ENCODE measurements at regions not wholly inside any gene's neighbourhood (a gene's known extent, or its start where the extent isn't known, plus 50 kb on each side); places are given as distances from the start of the nearest gene placed in this dataset.

GRCh38 chr6:74731931-74732330 lies 473.9 kb downstream of the COL12A1 start:
- no peak for TF ChIP-seq SIN3A (IDR thresholded peaks at IDR 0.05; ENCODE audit: borderline replicate concordance, insufficient read depth, low read length)
- TF ChIP-seq, protein P1, sequence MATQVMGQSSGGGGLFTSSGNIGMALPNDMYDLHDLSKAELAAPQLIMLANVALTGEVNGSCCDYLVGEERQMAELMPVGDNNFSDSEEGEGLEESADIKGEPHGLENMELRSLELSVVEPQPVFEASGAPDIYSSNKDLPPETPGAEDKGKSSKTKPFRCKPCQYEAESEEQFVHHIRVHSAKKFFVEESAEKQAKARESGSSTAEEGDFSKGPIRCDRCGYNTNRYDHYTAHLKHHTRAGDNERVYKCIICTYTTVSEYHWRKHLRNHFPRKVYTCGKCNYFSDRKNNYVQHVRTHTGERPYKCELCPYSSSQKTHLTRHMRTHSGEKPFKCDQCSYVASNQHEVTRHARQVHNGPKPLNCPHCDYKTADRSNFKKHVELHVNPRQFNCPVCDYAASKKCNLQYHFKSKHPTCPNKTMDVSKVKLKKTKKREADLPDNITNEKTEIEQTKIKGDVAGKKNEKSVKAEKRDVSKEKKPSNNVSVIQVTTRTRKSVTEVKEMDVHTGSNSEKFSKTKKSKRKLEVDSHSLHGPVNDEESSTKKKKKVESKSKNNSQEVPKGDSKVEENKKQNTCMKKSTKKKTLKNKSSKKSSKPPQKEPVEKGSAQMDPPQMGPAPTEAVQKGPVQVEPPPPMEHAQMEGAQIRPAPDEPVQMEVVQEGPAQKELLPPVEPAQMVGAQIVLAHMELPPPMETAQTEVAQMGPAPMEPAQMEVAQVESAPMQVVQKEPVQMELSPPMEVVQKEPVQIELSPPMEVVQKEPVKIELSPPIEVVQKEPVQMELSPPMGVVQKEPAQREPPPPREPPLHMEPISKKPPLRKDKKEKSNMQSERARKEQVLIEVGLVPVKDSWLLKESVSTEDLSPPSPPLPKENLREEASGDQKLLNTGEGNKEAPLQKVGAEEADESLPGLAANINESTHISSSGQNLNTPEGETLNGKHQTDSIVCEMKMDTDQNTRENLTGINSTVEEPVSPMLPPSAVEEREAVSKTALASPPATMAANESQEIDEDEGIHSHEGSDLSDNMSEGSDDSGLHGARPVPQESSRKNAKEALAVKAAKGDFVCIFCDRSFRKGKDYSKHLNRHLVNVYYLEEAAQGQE (IDR thresholded peaks at IDR 0.05; ENCODE audit: insufficient read depth in 1 of 2, low read depth in 2 of 2, low read length in 2 of 2) = no peak
- TF ChIP-seq POLR2AphosphoS5 (IDR thresholded peaks at IDR 0.05; ENCODE audit: low read depth, low read length) = no peak

Data from PFSK-1 (cell line).